T-helper 2 cell treated with Interferon-gamma antibody and Interleukin-4, amounts not matched to agents 5 μg/mL and 100 μg/mL, for 36 hours (primary cell): ENCODE measurements at regions not wholly inside any gene's neighbourhood (a gene's known extent, or its start where the extent isn't known, plus 50 kb on each side); places are given as distances from the start of the nearest gene placed in this dataset.
"Not testable (repeated sequence)": the region's sequence is repeated elsewhere in the genome, so short reads cannot be mapped to it uniquely, and the experiment has no call there.

Experiments
- DNase-seq: peaks from one replicate; pipeline ENCODE4 v3.0.0; 2021; ENCODE audit warnings: low spot score
- H3K27ac Mint-ChIP-seq: one replicate; pipeline ENCODE4 v1.8.0; 2021; ENCODE audit warnings: mild to moderate bottlenecking, mixed read lengths
- H3K27me3 Mint-ChIP-seq: one replicate; pipeline ENCODE4 v1.8.0; 2021; ENCODE audit warnings: low read depth, mixed read lengths
- H3K36me3 Mint-ChIP-seq: one replicate; pipeline ENCODE4 v1.8.0; 2021; ENCODE audit warnings: low read depth, mixed read lengths
- H3K4me1 Mint-ChIP-seq: one replicate; pipeline ENCODE4 v1.8.0; 2021; ENCODE audit warnings: low read depth, mixed read lengths
- H3K4me3 Mint-ChIP-seq: one replicate; pipeline ENCODE4 v1.8.0; 2022; ENCODE audit warnings: mild to moderate bottlenecking, moderate library complexity, mixed read lengths
- H3K9me3 Mint-ChIP-seq: one replicate; pipeline ENCODE4 v1.8.0; 2021; ENCODE audit warnings: mixed read lengths

DNA sequence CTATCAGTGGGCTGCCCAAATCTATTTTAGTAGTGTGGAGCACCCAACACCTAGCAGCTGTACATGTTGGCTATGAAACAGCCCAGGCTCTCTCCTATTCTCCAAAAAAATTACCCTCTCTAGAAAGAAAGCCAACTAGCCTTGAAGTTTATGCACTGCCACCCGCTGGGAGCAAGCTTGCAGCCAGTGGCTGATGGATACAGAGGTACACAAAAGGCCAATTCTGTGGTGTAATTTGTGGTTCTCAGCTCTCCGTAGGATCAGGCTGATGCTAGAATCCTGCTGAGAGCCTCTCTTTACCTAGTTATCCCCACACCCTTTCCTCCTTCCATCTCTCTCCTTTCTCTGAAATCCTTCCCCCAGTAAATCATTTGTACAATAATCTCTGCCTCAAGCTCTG lies 1120.7 kb downstream of the DIAPH3 start:
- no peaks in the 10 kb centered on the region for H3K36me3 Mint-ChIP-seq
- no peaks in the 10 kb centered on the region for H3K9me3 Mint-ChIP-seq
- H3K4me3 Mint-ChIP-seq, result no peak overlapping the region
- no peaks in the 10 kb centered on the region for H3K27me3 Mint-ChIP-seq
- no peaks in the 10 kb centered on the region for H3K4me1 Mint-ChIP-seq
- H3K27ac Mint-ChIP-seq, result no peak overlapping the region
- DNase-seq, result no peak

DNA sequence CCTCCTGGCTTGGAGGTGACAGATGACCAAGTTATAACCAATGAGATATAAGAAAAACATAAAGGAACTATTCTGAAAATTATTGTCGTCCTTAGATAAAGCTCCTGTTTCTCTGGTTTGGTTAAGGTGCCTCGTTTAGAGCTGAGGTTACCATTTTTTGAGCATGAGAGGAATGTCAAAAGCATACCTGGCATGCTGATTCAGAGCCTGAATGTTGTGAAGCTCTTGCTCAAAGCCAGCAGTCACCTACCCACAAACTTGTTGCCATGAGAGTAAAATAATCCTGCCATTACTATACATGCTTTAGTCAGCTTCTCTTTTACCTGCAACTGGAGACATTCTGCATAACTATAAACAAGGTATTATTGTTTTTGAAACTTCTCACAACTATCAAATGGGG lies 1116.2 kb downstream of the DIAPH3 start:
- DNase-seq, result no peak
- Mint-ChIP-seq H3K27ac (no peak overlapping the region), H3K9me3 (no peaks in the 10 kb centered on the region), H3K27me3 (no peaks in the 10 kb centered on the region), H3K36me3 (no peaks in the 10 kb centered on the region), H3K4me3 (no peak overlapping the region), H3K4me1 (no peaks in the 10 kb centered on the region)

DNA sequence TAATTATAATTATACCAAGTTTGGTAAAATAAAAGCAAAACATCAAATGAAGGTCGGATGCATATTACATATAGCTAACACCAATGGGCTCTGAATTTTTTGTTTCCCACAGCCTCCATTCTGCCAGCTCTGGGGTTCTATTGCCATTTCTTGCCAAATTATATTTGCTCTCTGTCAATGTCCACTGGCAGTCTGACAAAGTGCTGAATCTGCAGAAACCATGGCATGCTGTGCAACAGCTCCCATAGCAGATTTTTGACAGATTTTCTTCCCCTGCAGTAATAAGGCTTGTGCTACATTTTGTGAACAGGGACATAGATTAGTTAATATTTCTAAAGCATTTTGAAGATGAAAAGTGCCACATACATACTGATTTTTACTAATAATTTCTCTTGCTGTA lies 1102.1 kb downstream of the DIAPH3 start:
- no peaks in the 10 kb centered on the region for H3K27me3 Mint-ChIP-seq
- no peak overlapping the region for H3K27ac Mint-ChIP-seq
- DNase-seq, result no peak
- peaks cover 4% of the 10 kb centered on the region for H3K9me3 Mint-ChIP-seq
- no peaks in the 10 kb centered on the region for H3K4me1 Mint-ChIP-seq
- H3K4me3 Mint-ChIP-seq, result no peak overlapping the region
- no peaks in the 10 kb centered on the region for H3K36me3 Mint-ChIP-seq

DNA sequence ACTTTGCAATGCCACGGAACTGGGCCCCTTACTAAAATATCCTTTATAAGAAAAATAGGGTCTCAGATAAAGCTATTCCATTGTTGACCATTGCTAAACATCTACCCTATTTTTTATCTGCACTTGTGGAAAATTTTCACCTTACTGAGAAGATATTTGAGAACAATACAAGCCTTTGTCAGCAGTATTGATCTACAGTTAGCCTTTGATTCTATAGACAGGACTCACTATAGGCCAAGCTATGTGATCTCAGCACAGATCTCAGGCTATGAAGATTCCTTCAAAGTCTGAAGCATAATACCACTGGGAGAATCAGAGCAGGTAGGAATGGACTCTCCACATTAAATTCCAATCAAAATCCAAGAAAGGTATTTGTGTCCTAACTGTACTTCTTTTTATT lies 1099.7 kb downstream of the DIAPH3 start:
- no peak overlapping the region for H3K27ac Mint-ChIP-seq
- H3K36me3 Mint-ChIP-seq, result no peaks in the 10 kb centered on the region
- no peak overlapping the region for H3K4me3 Mint-ChIP-seq

DNA sequence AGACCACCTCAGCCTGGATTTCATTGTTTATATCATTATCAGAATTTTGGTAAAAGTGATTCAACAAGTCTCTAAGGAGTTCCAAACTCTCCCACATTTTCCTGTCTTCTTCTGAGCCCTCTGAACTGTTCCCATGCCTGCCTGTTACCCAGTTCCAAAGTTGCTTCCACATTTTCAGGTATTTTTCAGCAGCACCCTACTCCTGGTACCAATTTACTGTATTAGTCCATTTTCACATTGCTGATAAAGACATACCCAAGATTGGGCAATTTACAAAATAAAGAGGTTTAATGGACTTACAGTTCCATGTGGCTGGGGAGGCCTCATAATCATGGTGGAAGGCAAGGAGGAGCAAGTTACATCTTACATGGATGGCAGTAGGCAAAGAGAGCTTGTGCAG lies 1087.3 kb downstream of the DIAPH3 start:
- not testable (repeated sequence) for H3K36me3 Mint-ChIP-seq, DNase-seq, H3K4me3 Mint-ChIP-seq, H3K27ac Mint-ChIP-seq, H3K4me1 Mint-ChIP-seq, H3K27me3 Mint-ChIP-seq
- H3K9me3 Mint-ChIP-seq, result peaks cover 38% of the 10 kb centered on the region

More for the DNA sequence above, 1099.7 kb downstream of the DIAPH3 start:
- DNase-seq, result no peak
- Mint-ChIP-seq H3K27me3 (no peaks in the 10 kb centered on the region), H3K9me3 (no peaks in the 10 kb centered on the region), H3K4me1 (no peaks in the 10 kb centered on the region)

DNA sequence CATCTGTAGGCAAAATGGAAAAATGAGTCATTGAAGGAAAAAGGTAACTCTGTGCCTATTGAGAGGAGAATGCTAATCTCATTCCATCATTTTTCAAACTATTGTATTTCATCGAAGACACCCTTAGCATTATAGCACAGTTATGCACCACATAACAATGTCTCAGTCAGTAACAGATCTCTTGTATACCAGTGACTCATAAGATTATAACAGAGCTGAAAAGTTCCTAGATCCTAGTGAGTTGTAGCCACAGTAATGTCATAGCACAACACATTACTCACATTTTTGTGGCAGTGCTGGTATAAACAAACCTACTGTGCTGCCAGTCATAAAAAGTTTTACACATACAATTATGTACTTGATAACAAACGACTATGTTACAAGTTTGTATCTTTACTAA lies 1077.6 kb downstream of the DIAPH3 start:
- no peaks in the 10 kb centered on the region for H3K36me3 Mint-ChIP-seq
- no peaks in the 10 kb centered on the region for H3K4me1 Mint-ChIP-seq
- no peak for DNase-seq
- no peaks in the 10 kb centered on the region for H3K27me3 Mint-ChIP-seq
- H3K27ac Mint-ChIP-seq, result no peak overlapping the region
- H3K4me3 Mint-ChIP-seq, result no peak overlapping the region
- peaks cover 9% of the 10 kb centered on the region for H3K9me3 Mint-ChIP-seq

DNA sequence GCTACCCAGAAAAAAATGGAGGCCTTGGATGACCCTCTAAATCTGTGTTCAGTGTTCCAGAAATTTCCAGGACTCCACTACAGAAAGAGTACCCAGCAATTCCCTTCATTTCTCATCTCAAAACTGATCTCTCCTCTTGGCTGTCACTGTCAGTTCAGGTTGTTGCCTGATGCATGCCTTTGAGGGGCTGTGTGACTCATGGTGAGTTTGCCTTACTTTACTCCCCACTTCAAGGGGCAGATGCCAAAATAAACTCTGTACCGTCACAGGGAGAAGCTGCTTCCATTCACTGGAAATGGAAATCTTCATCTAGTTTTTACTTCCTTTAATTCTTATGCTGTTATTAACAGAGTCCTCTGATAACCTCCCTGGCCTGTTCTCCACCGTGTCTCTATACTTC lies 1075.0 kb downstream of the DIAPH3 start:
- DNase-seq, result no peak
- H3K36me3 Mint-ChIP-seq, result no peaks in the 10 kb centered on the region
- H3K27me3 Mint-ChIP-seq, result no peaks in the 10 kb centered on the region
- H3K27ac Mint-ChIP-seq, result no peak overlapping the region
- no peak overlapping the region for H3K4me3 Mint-ChIP-seq
- H3K4me1 Mint-ChIP-seq, result no peaks in the 10 kb centered on the region
- peaks cover 7% of the 10 kb centered on the region for H3K9me3 Mint-ChIP-seq

DNA sequence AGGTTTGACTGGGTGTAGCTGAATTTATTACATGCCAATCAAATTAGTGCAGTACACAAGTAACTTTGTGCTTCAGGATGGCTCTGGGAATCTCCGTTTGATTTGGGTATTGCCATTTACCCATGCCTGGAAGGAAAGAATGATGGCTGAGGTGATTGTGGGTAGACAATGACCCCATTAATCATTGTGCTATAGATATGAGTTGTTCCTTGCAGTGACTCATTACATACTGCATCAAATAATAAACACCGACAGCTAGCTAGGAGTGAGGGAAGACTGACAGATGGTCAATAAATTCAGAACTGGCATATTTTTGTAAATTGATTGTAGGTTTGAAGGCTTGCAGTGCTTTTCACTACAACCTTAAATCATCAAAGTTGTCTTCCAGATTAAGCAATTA lies 1069.5 kb downstream of the DIAPH3 start:
- no peaks in the 10 kb centered on the region for H3K27me3 Mint-ChIP-seq
- DNase-seq, result no peak
- no peaks in the 10 kb centered on the region for H3K36me3 Mint-ChIP-seq
- H3K9me3 Mint-ChIP-seq, result no peaks in the 10 kb centered on the region
- no peak overlapping the region for H3K27ac Mint-ChIP-seq
- H3K4me3 Mint-ChIP-seq, result no peak overlapping the region
- no peaks in the 10 kb centered on the region for H3K4me1 Mint-ChIP-seq

DNA sequence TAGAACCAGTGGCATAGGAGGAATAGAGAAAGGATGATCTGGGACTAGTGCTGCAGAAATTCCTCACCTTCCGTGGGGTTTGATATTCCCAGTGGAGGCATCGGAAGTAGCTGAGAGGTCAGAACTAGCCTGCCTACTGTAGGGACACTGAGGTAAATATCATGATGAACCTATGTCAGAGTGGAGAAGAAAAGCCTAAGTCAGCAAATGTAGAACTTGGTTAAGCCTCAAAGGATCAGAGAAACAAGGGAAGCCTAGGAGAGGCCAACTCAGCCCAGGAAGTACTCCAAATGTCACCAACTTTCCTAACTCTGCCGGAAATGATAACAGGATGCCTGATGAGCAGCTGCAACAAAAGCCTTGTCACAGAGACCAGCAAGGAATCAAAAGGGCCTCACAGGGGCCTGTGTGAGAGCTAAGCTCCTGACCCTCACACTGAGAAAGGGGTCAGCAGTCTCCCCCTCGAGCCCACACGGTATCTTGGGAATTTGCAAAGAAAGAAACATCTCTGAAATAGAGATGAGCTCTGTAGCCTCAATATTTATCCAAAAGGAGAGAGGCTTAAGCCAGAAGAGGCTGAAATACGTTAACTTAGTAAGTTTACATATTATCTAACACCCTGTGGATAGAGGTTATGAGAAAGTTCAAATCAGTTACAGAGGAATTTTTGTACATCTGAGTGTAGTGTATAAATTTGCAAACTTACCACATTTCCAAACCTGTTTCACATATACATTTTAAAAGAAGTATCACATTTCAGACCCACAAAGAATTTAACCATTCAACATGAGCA lies 1064.3 kb downstream of the DIAPH3 start:
- H3K9me3 Mint-ChIP-seq, result no peaks in the 10 kb centered on the region

DNA sequence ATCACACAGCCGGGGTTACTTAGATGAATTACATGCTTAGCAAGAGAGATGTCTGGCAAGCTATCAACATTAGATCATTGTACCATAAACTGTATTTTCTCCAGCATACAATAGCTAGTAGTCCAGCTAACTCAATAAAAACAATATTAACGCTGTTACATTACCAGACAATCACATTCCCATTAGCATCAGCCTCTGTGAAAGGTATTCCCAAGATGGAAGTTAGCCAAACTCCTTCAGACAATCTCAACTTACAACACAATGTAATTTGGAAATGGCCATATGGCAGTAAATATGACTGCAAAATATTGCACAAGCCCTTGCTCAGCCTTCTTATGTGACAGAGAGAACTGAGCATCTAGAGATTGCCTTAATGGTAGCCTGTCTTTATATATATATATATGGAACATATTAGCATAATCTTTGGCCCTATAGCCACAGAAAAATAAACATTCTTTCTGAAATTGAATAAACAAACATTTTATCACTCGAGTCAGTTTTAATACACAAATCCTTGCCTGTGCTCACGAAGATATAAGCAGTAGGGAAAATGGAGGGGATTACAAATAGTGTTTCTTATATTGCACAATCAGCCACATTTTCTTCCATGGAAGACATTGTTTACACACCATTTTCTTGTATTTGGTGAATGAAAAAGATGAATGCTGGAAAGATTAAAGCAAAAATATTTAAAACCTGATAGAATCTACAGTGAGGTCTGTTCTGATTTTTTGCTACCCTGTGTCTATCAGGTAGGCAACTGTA lies 1060.5 kb downstream of the DIAPH3 start:
- Mint-ChIP-seq H3K27ac (no peak overlapping the region), H3K27me3 (no peaks in the 10 kb centered on the region), H3K36me3 (no peaks in the 10 kb centered on the region), H3K9me3 (peaks cover 18% of the 10 kb centered on the region), H3K4me1 (no peaks in the 10 kb centered on the region), H3K4me3 (no peak overlapping the region)
- no peak for DNase-seq

More for the DNA sequence above, 1064.3 kb downstream of the DIAPH3 start:
- Mint-ChIP-seq H3K36me3 (no peaks in the 10 kb centered on the region), H3K27ac (no peak overlapping the region), H3K4me3 (no peak overlapping the region), H3K4me1 (no peaks in the 10 kb centered on the region), H3K27me3 (no peaks in the 10 kb centered on the region)
- DNase-seq, result no peak

DNA sequence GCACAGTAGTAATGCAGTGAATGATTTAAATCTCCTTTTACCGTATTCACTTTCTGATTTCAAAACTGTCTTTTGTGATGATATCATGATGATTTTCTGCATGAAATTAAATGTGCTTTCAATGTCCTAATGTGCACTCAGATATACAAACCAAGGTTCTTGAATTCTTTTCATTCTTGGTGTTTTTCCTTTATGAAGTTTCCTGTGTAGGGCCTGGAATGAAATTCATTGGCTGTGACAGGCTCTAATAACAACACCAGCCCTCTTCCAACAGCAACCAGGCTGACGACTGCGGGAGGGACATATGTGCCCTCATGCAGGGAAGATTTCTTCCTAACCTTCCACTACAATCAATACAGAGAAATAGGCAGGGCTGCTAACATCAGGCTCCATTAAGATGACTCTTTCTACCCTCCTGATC lies 1052.0 kb downstream of the DIAPH3 start:
- H3K9me3 Mint-ChIP-seq, result peaks cover 5% of the 10 kb centered on the region
- DNase-seq, result no peak
- H3K27me3 Mint-ChIP-seq, result no peaks in the 10 kb centered on the region
- H3K4me1 Mint-ChIP-seq, result no peaks in the 10 kb centered on the region
- H3K36me3 Mint-ChIP-seq, result no peaks in the 10 kb centered on the region
- no peak overlapping the region for H3K4me3 Mint-ChIP-seq
- no peak overlapping the region for H3K27ac Mint-ChIP-seq

DNA sequence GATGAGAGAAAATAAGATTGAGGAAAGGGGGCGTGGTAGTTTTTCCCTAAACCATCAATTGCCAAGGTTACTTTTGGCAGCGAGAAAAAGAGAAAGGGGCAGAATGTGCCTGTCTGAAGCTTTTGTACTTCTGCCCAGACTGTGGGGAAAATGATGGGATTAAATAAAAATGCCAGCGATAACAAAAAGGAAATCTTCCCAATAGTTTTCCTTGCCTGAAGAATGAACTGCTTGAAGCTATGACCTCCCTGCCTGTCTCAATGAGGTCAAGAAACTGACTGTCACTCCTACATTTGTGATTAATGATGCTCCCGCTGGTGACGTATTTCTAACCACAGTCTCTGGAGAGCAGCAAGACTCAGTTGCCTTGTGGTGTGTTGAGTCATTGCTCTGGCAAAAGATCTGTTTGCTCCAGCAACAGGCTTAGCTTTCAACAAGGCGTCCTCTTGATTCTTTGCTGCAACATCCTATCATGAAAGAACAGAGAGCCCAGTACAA lies 1051.5 kb downstream of the DIAPH3 start:
- H3K27me3 Mint-ChIP-seq, result no peaks in the 10 kb centered on the region
- no peak overlapping the region for H3K27ac Mint-ChIP-seq
- no peaks in the 10 kb centered on the region for H3K4me1 Mint-ChIP-seq
- no peaks in the 10 kb centered on the region for H3K36me3 Mint-ChIP-seq
- H3K9me3 Mint-ChIP-seq, result no peaks in the 10 kb centered on the region
- H3K4me3 Mint-ChIP-seq, result no peak overlapping the region
- DNase-seq, result no peak

DNA sequence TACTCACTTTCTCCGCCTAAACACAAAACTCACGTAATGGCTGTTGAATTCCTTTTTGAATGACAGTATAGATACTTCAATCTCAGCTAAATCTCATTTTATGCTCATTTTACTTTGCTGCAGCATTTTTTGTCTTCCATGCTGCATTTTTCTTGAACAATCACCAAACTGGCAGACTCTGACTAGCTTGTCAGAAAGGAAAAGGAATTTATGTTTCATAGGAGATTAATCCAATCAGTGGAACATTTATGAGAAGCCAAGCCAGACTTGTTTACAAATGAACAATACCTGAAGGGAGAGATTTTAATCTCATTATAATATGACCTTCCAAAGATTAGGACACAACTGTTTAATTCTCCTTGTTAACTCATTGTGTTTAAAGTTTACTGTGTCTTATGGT lies 1044.3 kb downstream of the DIAPH3 start:
- Mint-ChIP-seq H3K4me1 (no peaks in the 10 kb centered on the region), H3K27me3 (no peaks in the 10 kb centered on the region), H3K9me3 (no peaks in the 10 kb centered on the region), H3K36me3 (no peaks in the 10 kb centered on the region), H3K27ac (no peak overlapping the region), H3K4me3 (no peak overlapping the region)
- no peak for DNase-seq

DNA sequence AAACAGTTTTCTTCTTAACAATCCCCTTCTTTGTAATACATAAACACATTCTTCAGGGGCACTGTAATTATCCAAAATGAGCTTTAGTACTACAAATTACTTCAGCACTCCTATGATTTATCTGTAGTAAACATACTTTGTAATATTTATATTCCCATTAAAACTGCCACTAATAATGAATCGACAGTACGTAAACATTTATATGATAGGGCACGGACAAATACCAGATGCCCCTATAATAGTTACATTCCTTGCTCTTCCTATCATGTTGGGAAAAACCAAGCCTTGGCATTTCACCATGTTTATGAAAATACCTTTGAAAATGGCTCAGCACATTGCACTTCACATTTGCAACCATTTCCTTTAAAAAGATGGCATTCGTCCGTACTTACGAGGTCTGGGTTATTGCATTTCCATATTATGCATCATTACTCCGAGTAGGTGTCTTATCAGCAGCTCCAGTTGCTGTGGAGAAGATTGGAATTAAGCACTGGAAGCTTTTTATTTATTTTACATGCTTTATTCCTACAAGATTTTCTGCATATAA lies 1043.4 kb downstream of the DIAPH3 start:
- Mint-ChIP-seq H3K4me3 (no peak overlapping the region), H3K27ac (no peak overlapping the region), H3K27me3 (no peaks in the 10 kb centered on the region), H3K9me3 (no peaks in the 10 kb centered on the region), H3K4me1 (no peaks in the 10 kb centered on the region), H3K36me3 (no peaks in the 10 kb centered on the region)
- no peak for DNase-seq
